HepG2 (cell line): ENCODE measurements at regions not wholly inside any gene's neighbourhood (a gene's known extent, or its start where the extent isn't known, plus 50 kb on each side); places are given as distances from the start of the nearest gene placed in this dataset.

Experiments
- POLR2A ChIP-seq, 2 experiments: IDR thresholded peaks; 2 replicates each; pipeline ENCODE4 v1.6.1; 2011; ENCODE audit warnings: low read depth in 2 of 2, low read length in 2 of 2, mild to moderate bottlenecking in 1 of 2, moderate library complexity in 1 of 2; ENCODE audit not compliant: insufficient read depth in 1 of 2
- ZFP36 ChIP-seq: fragments of 150-350 bp; IDR thresholded peaks from 2 replicates; pipeline ENCODE4 v1.6.1; 2018; ENCODE audit warnings: borderline replicate concordance, low read length, low read depth; ENCODE audit not compliant: partially characterized antibody
- TF ChIP-seq, protein P1 (sequence below): sonication (generic); formaldehyde crosslinking; IDR thresholded peaks from 2 replicates; pipeline ENCODE4 v1.5.0; 2020; ENCODE audit warnings: mild to moderate bottlenecking, missing genetic modification reagents, moderate library complexity

GRCh38 chr14:26738571-26738970, 140.7 kb upstream of the NOVA1 start:
- no peak for TF ChIP-seq POLR2A (IDR thresholded peaks at IDR 0.05; ENCODE audit: insufficient read depth in 1 of 2, low read depth in 2 of 2, low read length in 2 of 2)
- TF ChIP-seq, protein P1, sequence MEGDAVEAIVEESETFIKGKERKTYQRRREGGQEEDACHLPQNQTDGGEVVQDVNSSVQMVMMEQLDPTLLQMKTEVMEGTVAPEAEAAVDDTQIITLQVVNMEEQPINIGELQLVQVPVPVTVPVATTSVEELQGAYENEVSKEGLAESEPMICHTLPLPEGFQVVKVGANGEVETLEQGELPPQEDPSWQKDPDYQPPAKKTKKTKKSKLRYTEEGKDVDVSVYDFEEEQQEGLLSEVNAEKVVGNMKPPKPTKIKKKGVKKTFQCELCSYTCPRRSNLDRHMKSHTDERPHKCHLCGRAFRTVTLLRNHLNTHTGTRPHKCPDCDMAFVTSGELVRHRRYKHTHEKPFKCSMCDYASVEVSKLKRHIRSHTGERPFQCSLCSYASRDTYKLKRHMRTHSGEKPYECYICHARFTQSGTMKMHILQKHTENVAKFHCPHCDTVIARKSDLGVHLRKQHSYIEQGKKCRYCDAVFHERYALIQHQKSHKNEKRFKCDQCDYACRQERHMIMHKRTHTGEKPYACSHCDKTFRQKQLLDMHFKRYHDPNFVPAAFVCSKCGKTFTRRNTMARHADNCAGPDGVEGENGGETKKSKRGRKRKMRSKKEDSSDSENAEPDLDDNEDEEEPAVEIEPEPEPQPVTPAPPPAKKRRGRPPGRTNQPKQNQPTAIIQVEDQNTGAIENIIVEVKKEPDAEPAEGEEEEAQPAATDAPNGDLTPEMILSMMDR (CRISPR knock-in tag) = no peak
- TF ChIP-seq ZFP36 = no peak
